ENCODE measurements at regions not wholly inside any gene's neighbourhood (a gene's known extent, or its start where the extent isn't known, plus 50 kb on each side); places are given as distances from the start of the nearest gene placed in this dataset.

- no peak for TF ChIP-seq EZH2 (IDR thresholded peaks at IDR 0.05; ENCODE audit: insufficient read depth, poor library complexity, severe bottlenecking)
- TF ChIP-seq EZH2phosphoT487 (IDR thresholded peaks at IDR 0.05; ENCODE audit: insufficient read depth, low read depth): no peak
Observed at GRCh38 chr4:163618845-163619244, 124.4 kb downstream of the TMA16 start.

Measured in GM23248 (cell line).